NCI-H2227 (cell line): ENCODE measurements at regions not wholly inside any gene's neighbourhood (a gene's known extent, or its start where the extent isn't known, plus 50 kb on each side); places are given as distances from the start of the nearest gene placed in this dataset.

Experiments used
- DNase-seq: peaks from one replicate; lab custom pipeline; 2025; ENCODE audit not compliant: unreplicated experiment; lab: John Stamatoyannopoulos, UW

DNA sequence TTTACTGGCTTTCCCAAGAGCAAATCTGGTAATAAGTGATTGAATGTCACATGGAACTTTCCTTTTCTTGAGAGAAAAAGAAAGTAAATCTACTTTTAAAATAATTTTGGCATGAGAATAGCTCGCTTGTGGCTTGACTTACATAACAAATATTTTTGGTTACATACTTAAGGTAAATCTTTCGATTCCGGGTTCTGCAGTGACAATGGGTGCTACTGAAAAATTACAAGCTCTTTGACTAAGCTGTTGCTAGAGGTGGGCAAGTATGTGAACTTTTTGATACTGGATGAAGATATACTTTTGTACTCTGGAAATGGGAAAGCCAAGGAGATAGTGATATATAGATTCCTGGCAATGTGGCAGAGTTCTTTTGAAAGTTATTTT is 51.9 kb upstream of the OTOL1 start:
- DNase-seq, result no peak

DNA sequence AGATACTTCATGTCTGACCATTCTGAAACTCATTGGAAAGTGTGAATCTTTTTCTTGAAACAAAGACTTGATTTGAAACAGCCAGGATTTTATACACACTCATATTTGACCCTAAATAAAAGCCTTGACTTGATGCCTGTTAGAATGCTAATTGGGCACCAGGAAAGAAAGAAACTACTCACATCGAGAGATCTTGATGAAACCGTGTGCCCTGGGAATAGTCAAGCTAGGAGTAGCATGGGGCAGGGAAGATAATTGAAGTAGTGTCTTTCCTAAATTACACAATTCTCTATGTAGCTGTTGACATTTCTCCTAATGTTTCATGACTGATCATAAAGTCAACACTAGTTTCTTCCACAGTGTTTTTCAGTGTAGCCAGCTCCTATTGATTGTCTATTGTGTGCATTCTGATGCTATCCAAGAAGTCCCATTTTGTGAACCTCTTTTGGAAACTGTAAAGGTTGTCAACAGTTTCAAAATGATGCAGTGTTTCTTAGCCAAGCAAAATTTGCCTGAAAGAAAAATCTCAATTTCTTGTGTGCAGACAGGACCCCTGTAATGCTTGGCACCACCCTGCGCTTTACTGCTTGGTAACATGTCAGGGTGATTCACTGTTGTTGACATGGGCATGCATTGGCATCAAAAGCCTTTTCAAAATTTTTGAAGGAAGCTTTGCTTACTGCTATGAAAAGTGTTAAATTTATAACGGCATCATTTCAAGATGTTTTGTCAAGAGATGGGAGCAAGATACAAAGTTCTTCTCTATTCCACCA is 52.5 kb upstream of the OTOL1 start:
- DNase-seq, result no peak

DNA sequence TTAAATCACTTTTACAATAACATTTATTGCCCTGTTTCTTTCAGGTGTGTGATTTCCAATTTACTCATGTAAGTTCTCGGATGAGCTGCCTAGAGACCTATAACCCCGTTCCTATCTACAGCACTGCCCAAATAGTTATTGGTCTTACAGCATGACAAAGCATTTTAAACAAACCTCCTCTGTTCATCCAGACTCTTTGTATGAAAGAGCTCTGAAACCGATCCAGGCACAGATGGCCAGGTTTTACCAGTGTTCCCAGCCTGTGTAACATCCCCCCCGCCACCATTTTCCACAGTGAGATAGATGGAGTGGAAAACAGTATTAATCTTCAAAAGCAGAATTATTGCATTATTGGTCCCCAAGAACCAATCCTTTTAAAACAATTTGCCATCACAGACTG is 59.0 kb upstream of the SPTSSB start:
- no peak for DNase-seq

DNA sequence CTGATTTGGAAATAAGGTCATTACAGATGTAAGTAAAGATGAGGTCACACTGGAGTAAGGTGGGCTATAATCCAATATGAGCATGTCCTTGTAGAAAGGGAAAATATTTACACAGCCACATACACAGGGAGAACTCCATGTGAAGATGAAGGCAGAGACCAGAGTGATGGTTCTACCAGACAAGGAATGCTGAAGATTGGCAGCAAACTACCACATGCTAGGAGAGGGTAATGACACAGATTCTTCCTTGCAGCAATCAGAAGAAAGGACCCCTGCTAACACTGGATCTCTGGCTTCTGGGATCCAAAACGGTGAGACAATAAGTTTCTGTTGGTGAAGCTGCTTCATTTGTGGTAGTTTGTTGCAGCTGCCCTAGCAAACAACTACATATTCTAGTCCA is 56.0 kb upstream of the SPTSSB start:
- no peak for DNase-seq

DNA sequence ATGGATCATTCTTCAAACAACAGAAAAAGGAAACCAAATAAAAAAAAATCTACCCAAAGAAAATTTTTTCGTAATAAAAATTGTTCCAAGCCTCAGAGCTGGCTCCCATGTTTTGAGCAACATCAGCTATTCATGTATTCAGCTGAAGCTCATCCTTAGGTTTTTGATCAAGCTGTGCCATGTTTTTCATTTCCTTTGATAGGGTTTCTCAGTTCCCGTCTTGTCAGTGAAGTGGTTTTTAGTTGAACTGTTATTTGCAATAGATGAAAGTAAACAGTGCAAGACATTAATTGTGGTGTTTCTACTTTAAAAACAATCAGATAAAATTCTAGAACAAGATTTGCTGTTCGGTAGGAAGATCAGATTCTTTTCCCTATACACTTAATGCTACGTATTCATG is 55.4 kb upstream of the SPTSSB start:
- no peak for DNase-seq

DNA sequence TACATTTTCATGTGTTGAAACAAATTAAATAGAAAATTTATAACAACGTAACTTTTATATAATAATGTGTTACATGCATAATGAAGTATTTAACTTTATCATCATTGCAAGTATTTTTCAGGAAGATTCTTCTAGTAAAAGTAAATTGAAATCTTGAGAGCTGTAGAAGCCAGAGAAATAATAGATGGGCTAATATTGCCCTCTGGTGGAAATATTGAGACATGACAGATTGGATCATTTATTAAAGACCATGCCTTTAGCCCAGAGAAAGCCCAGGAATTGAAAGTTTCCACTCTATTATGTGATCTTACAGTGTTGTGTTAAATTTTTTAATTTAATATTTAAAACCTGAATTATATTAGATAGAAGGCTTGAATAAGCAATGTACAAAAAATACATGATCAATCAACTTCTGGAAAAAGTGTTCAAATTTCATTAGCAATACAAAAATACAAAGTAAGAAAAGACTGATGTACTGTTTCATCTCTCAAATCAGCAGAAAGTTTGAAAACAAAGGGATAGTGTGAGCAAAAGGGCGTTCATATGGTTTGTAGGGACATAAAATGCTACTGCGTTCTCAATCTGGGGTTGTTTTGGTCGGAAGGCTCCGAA is 52.7 kb upstream of the SPTSSB start:
- DNase-seq, result peak; percentile 34

DNA sequence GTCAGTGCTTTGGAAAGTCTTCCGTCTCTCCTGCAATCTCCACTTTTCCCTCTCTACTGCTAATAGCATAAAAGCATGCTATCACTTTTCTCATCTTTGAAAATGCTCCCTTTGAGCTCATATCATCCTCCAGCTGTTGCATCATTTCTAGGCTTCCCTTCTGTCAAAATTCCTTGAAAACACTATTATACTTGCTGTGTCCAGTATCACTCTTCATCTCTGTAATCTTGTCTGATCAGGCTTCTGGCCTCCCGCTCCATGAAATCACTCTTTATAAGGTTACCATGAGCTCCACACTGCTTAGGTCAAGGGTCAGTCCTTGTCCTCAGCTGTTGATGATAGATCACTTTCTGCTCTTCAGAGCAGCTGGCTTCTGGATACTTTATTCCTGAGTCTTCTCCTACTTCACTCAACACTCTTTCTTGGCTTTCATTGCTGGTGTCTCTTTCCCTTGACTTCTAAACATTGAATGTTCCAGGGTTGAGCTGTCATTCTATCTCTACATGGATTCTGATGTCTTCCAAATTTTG is 50.9 kb upstream of the SPTSSB start:
- no peak for DNase-seq
